WI38 (cell line): ENCODE measurements at regions not wholly inside any gene's neighbourhood (a gene's known extent, or its start where the extent isn't known, plus 50 kb on each side); places are given as distances from the start of the nearest gene placed in this dataset.
"Not testable (repeated sequence)": the region's sequence is repeated elsewhere in the genome, so short reads cannot be mapped to it uniquely, and the experiment has no call there.

Experiments used
- H3K4me3 ChIP-seq: 2 replicates; pipeline ENCODE4 v1.5.1; 2011; ENCODE audit warnings: low read depth, mild to moderate bottlenecking, control low read depth, low read length
- TF ChIP-seq, protein P1 (sequence below): IDR thresholded peaks from 2 replicates; pipeline ENCODE4 v1.5.1; 2012; ENCODE audit warnings: low read depth, mild to moderate bottlenecking, control low read depth, low read length

DNA sequence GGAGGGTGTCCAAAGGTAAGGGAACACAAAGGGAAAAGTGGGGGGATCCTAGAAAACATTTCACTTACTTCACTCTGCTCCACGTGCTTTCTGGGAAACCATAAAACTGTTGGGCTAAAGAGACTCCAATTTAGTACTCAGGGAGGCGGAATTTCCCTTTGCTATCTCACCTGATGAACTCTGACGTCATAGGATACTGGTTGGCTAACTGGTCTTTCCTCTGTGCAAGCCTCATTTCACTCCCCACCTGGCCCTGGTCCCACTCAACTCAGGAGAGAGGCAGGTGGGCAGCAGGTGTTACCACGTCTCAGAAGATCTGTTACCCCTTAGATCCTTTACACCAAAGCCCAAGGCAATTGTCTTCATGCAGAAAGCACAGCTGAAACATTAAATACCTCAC, 51.8 kb upstream of the PMAIP1 start:
- H3K4me3 ChIP-seq = no peak overlapping the region
- TF ChIP-seq, protein P1, sequence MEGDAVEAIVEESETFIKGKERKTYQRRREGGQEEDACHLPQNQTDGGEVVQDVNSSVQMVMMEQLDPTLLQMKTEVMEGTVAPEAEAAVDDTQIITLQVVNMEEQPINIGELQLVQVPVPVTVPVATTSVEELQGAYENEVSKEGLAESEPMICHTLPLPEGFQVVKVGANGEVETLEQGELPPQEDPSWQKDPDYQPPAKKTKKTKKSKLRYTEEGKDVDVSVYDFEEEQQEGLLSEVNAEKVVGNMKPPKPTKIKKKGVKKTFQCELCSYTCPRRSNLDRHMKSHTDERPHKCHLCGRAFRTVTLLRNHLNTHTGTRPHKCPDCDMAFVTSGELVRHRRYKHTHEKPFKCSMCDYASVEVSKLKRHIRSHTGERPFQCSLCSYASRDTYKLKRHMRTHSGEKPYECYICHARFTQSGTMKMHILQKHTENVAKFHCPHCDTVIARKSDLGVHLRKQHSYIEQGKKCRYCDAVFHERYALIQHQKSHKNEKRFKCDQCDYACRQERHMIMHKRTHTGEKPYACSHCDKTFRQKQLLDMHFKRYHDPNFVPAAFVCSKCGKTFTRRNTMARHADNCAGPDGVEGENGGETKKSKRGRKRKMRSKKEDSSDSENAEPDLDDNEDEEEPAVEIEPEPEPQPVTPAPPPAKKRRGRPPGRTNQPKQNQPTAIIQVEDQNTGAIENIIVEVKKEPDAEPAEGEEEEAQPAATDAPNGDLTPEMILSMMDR = no peak

DNA sequence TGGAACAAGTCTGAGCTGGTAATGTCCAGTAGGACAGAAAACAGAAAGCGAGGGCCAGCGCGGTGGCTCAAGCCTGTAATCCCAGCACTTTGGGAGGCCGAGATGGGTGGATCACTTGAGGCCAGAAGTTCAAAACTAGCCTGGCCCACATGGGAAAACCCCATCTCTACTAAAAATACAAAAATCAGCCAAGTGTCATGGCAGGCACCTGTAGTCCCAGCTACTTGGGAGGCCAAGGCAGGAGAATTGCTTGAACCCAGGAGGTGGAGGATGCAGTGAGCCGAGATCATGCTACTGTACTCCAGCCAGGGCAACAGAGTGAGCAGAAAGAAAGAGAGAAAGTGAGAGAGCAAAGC, 52.3 kb upstream of the PMAIP1 start:
- not testable (repeated sequence) for H3K4me3 ChIP-seq

DNA sequence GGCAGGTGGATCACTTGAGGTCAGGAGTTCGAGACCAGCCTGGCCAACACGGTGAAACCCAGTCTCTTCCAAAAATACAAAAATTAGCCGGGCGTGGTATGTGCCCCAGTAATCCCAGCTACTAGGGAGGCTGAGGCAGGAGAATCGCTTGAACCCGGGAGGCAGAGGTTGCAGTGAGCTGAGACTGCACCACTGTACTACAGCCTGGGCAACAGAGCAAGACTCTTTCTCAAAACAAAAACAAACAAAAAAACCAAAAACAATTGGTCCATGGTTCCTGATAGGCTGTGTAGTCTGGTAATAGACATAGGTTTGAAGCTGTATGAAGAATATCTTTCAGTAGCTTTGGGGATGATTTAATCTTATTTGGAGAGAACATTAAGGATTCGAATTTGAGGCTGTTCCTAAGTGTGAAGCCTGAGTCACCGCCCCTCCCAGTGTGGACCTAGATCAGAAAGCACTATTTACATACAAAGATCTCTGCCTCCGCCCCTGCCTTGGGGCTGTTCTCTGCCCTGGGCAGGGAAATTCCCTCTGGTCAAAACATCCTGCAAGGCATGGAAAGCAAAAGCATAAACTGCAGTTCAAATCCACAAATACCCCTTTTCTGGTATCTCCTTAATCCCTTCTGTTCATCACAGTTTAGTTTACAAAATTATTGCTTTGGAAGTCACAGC, 52.8 kb upstream of the PMAIP1 start:
- TF ChIP-seq, protein P1 = no peak
- H3K4me3 ChIP-seq = no peak overlapping the region

DNA sequence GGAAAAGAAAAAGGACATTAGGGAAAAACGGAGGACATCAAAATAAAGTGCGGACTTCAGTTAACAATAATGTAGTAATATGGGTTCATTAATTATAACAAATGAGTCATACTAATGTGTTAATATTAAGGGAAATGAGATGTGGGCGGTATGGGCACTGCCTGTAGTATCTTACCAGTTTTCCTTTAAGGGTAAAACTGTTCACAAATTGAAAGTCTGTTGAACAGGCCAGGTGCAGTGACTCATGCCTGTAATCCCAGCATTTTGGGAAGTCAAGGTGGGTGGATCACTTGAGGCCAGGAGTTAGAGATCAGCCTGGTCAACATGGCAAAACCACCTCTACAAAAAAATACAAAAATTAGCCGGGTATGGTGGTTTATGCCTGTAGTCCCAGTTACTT, 56.8 kb upstream of the PMAIP1 start:
- H3K4me3 ChIP-seq = no peak overlapping the region
- TF ChIP-seq, protein P1 = no peak

DNA sequence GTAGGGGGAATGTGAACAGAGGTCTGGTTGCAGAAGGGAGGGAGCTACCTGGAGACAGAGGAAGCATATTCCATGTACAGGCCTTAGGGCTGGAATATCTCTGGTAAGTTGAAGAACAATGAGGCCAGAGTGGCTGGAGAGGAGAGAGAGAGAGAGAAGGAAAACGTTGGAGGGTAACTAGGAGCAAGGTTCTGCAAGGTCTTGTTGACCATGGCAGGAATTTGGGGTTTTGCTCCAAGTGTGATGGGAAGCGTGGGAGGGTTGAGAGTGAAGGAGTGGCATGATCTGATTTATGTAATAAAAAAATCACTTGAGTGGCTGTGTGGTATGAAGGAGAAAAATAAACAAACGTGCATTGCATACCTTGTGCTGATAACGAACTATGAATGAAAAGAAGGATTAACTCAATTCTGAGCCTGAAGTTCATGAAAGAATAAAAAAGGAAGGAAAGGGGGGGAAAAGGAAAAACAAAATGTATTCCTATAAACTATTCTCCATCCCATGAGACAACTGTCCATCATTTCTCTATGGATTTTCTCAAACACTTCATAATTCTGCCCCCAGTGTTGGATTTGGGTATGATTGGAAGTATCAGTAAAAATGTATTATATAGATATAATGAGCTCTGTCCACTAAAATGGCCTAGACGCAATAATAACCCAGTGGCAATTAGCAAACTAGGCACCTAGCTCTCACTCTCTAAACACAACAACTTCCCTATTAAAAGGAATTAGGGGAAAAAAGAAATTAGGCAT, 59.7 kb upstream of the PMAIP1 start:
- no peak overlapping the region for H3K4me3 ChIP-seq
- TF ChIP-seq, protein P1 = no peak

DNA sequence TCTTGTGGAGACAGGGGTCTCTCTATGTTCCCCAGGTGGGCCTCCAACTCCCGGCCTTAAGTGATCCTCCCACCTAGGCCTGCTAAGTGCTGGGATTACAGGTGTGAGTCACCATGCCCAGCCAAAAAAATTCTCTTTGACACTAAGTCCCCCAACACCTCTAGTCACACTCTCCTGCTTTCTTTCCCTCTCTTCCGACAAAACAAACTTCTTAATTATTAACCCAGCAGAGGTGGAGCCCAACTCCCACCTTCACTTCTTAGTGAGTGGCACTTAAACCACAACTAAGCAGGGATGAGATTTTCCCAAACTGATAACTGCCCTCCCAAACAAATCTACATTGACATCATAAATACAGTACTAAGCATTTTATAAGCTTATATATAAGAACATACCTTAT, 60.5 kb upstream of the PMAIP1 start:
- H3K4me3 ChIP-seq = no peak overlapping the region
- TF ChIP-seq, protein P1 = no peak

DNA sequence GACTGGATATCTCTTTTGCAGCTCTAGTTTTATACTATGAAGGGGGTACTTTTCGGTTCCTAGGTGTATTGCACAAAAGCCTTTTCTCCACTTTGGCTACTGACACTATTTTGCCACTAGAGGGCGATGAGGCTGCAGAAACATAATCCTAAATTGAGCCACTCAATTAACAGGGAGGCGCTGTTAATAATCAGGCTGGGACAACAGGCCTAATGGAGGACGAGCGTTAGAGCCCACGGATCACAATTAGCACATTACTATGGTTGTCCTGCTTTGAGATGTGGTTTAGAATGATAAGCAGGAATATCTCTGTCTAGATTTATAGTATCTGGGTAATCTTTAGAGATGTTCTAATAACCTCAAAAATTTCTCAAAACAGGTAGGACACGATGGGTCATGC, 62.2 kb upstream of the PMAIP1 start:
- TF ChIP-seq, protein P1 = peak; percentile 67
- no peak overlapping the region for H3K4me3 ChIP-seq
